Coronary artery (tissue), 2 donors: ENCODE measurements at regions not wholly inside any gene's neighbourhood (a gene's known extent, or its start where the extent isn't known, plus 50 kb on each side); places are given as distances from the start of the nearest gene placed in this dataset.

Source experiments
- DNase-seq: peaks from one replicate; pipeline ENCODE4 v3.0.0-alpha.2; 2017; ENCODE audit warnings: low spot score
- H3K27ac ChIP-seq, 2 donors: fragments of 200-600 bp; sonication (generic); one replicate each; pipeline ENCODE4 v1.5.1; 2016 to 2019
- H3K4me3 ChIP-seq: fragments of 200-600 bp; sonication (generic); 2 replicates; pipeline ENCODE4 v1.5.1; 2016; ENCODE audit warnings: mild to moderate bottlenecking, moderate library complexity
- CTCF ChIP-seq: fragments of 200-600 bp; sonication (generic); IDR thresholded peaks from one replicate; pipeline ENCODE4 v1.5.1; 2019; ENCODE audit warnings: antibody characterized with exemption

GRCh38 chr2:8053216-8053615 lies 628.6 kb upstream of the ID2 start:
- DNase-seq = no peak
- no peak for TF ChIP-seq CTCF
- no peak overlapping the region for H3K27ac ChIP-seq
- no peak overlapping the region for H3K4me3 ChIP-seq

GRCh38 chr2:8054070-8054469 lies 627.8 kb upstream of the ID2 start:
- DNase-seq = no peak
- no peak overlapping the region for H3K4me3 ChIP-seq
- TF ChIP-seq CTCF = no peak

GRCh38 chr2:8058652-8059051 lies 623.2 kb upstream of the ID2 start:
- no peak overlapping the region for H3K27ac ChIP-seq
- no peak overlapping the region for H3K4me3 ChIP-seq
- DNase-seq = no peak
- no peak for TF ChIP-seq CTCF

More at GRCh38 chr2:8054070-8054469, 627.8 kb upstream of the ID2 start:
- H3K27ac ChIP-seq = no peak overlapping the region

- DNase-seq = no peak
- H3K4me3 ChIP-seq = no peak overlapping the region
- H3K27ac ChIP-seq = no peak overlapping the region
- TF ChIP-seq CTCF = no peak
Observed at GRCh38 chr2:8059255-8059654, 622.6 kb upstream of the ID2 start.

GRCh38 chr2:8059794-8060193 lies 622.1 kb upstream of the ID2 start:
- Histone ChIP-seq H3K4me3 (no peak overlapping the region), H3K27ac (no peak overlapping the region)
- TF ChIP-seq CTCF = no peak
- DNase-seq = no peak

- H3K4me3 ChIP-seq = no peak overlapping the region
- no peak for TF ChIP-seq CTCF
Observed at GRCh38 chr2:8061219-8061618, 620.6 kb upstream of the ID2 start.

GRCh38 chr2:8064603-8065002 lies 617.3 kb upstream of the ID2 start:
- H3K4me3 ChIP-seq = no peak overlapping the region
- no peak for DNase-seq
- H3K27ac ChIP-seq = no peak overlapping the region
- TF ChIP-seq CTCF = no peak

More at GRCh38 chr2:8061219-8061618, 620.6 kb upstream of the ID2 start:
- no peak for DNase-seq
- H3K27ac ChIP-seq = no peak overlapping the region
